ENCODE measurements at regions not wholly inside any gene's neighbourhood (a gene's known extent, or its start where the extent isn't known, plus 50 kb on each side); places are given as distances from the start of the nearest gene placed in this dataset.

- peaks cover 5% of the 10 kb centered on the region for H3K27me3 Mint-ChIP-seq (ENCODE audit: insufficient read depth, low read depth)
- H3K27ac Mint-ChIP-seq: no peak overlapping the region
- Histone ChIP-seq H3K4me1 (no peaks in the 10 kb centered on the region), H3K9me3 (ENCODE audit: low read depth) (no peaks in the 10 kb centered on the region), H4K20me1 (ENCODE audit: low read depth) (no peaks in the 10 kb centered on the region), H3K4me2 (no peak overlapping the region), H3F3A (ENCODE audit: low read depth) (no peaks in the 10 kb centered on the region), H3K79me2 (ENCODE audit: low read depth) (no peaks in the 10 kb centered on the region), H3K36me3 (no peaks in the 10 kb centered on the region), H3K9ac (no peak overlapping the region), H3K27me3 (no peaks in the 10 kb centered on the region), H3K4me3 (no peak overlapping the region), H3K27ac (no peak overlapping the region), H2AFZ (replicated peaks) (no peak overlapping the region)
- no peaks in the 10 kb centered on the region for H3K4me1 Mint-ChIP-seq
- H3K4me3 Mint-ChIP-seq: no peak overlapping the region
- H3K36me3 Mint-ChIP-seq: no peaks in the 10 kb centered on the region
- TF ChIP-seq EZH2phosphoT487 (IDR thresholded peaks at IDR 0.05): no peak
- TF ChIP-seq EZH2 (IDR thresholded peaks at IDR 0.05): no peak
- TF ChIP-seq CTCF (IDR thresholded peaks at IDR 0.05): no peak
- H3K9me3 Mint-ChIP-seq: no peaks in the 10 kb centered on the region
- DNase-seq (ENCODE audit: low spot score): no peak
These were observed 479.4 kb downstream of the ZNF385D start for GRCh38 chr3:21271606-21272016.

- no peaks in the 10 kb centered on the region for H3K36me3 ChIP-seq
- no peaks in the 10 kb centered on the region for H3K9me3 ChIP-seq (ENCODE audit: low read depth)
- no peak overlapping the region for H3K4me2 ChIP-seq
- Mint-ChIP-seq H3K27me3 (ENCODE audit: insufficient read depth, low read depth) (peaks cover 5% of the 10 kb centered on the region), H3K27ac (no peak overlapping the region), H3K4me3 (no peak overlapping the region), H3K4me1 (no peaks in the 10 kb centered on the region), H3K36me3 (no peaks in the 10 kb centered on the region), H3K9me3 (no peaks in the 10 kb centered on the region)
- no peaks in the 10 kb centered on the region for H4K20me1 ChIP-seq (ENCODE audit: low read depth)
- DNase-seq (ENCODE audit: low spot score): no peak
- TF ChIP-seq EZH2phosphoT487 (IDR thresholded peaks at IDR 0.05) (no peak), EZH2 (IDR thresholded peaks at IDR 0.05) (no peak), CTCF (IDR thresholded peaks at IDR 0.05) (no peak)
- H3K79me2 ChIP-seq (ENCODE audit: low read depth): no peaks in the 10 kb centered on the region
- H3K4me3 ChIP-seq: no peak overlapping the region
- no peak overlapping the region for H3K9ac ChIP-seq
- no peaks in the 10 kb centered on the region for H3K4me1 ChIP-seq
- H3F3A ChIP-seq (ENCODE audit: low read depth): no peaks in the 10 kb centered on the region
- no peak overlapping the region for H3K27ac ChIP-seq
- no peaks in the 10 kb centered on the region for H3K27me3 ChIP-seq
- H2AFZ ChIP-seq (replicated peaks): no peak overlapping the region
These were observed 481.1 kb downstream of the ZNF385D start for GRCh38 chr3:21269882-21270281.

GRCh38 chr3:21260507-21260906, 490.5 kb downstream of the ZNF385D start:
- Histone ChIP-seq H2AFZ (replicated peaks) (no peak overlapping the region), H3K79me2 (ENCODE audit: low read depth) (no peaks in the 10 kb centered on the region), H3K27me3 (no peaks in the 10 kb centered on the region), H4K20me1 (ENCODE audit: low read depth) (no peaks in the 10 kb centered on the region), H3K9me3 (ENCODE audit: low read depth) (peaks cover 4% of the 10 kb centered on the region), H3K36me3 (no peaks in the 10 kb centered on the region), H3K4me2 (no peak overlapping the region), H3K4me1 (no peaks in the 10 kb centered on the region), H3K27ac (no peak overlapping the region), H3K9ac (no peak overlapping the region), H3K4me3 (no peak overlapping the region), H3F3A (ENCODE audit: low read depth) (no peaks in the 10 kb centered on the region)
- Mint-ChIP-seq H3K4me1 (peaks cover 8% of the 10 kb centered on the region), H3K9me3 (peaks cover 2% of the 10 kb centered on the region), H3K27me3 (ENCODE audit: insufficient read depth, low read depth) (no peaks in the 10 kb centered on the region), H3K36me3 (no peaks in the 10 kb centered on the region), H3K27ac (no peak overlapping the region), H3K4me3 (no peak overlapping the region)
- TF ChIP-seq CTCF (IDR thresholded peaks at IDR 0.05): no peak
- TF ChIP-seq EZH2 (IDR thresholded peaks at IDR 0.05): no peak
- TF ChIP-seq EZH2phosphoT487 (IDR thresholded peaks at IDR 0.05): no peak
- DNase-seq (ENCODE audit: low spot score): no peak
